RWPE2 (cell line): ENCODE measurements at regions not wholly inside any gene's neighbourhood (a gene's known extent, or its start where the extent isn't known, plus 50 kb on each side); places are given as distances from the start of the nearest gene placed in this dataset.

Experiments used
- ATAC-seq: fragments of 200-7000 bp; cut with Tn5 transposase; 3 replicates; pipeline ENCODE4 v1.9.1; 2021; ENCODE audit warnings: low read depth
- DNase-seq: peaks from one replicate; pipeline ENCODE4 v3.0.0-alpha.2; 2020; ENCODE audit warnings: low spot score
- H3K27ac ChIP-seq: fragments of 450-650 bp; 2 replicates; pipeline ENCODE4 v1.5.1; 2017; ENCODE audit warnings: mild to moderate bottlenecking; ENCODE audit not compliant: poor library complexity, severe bottlenecking
- H3K27me3 ChIP-seq: fragments of 250-450 bp; sonication (Bioruptor Pico); 2 replicates; pipeline ENCODE4 v1.5.1; 2021; ENCODE audit warnings: mild to moderate bottlenecking, moderate library complexity; ENCODE audit not compliant: insufficient read depth, poor library complexity, severe bottlenecking
- H3K36me3 ChIP-seq: fragments of 250-450 bp; sonication (Bioruptor Pico); 2 replicates; pipeline ENCODE4 v1.5.1; 2020; ENCODE audit warnings: low read depth, mild to moderate bottlenecking, moderate library complexity
- H3K4me1 ChIP-seq: fragments of 250-450 bp; sonication (Bioruptor Pico); 2 replicates; pipeline ENCODE4 v1.5.1; 2021; ENCODE audit warnings: mild to moderate bottlenecking, moderate library complexity; ENCODE audit not compliant: insufficient read depth, poor library complexity, severe bottlenecking
- H3K4me3 ChIP-seq: fragments of 250-450 bp; sonication (Bioruptor Pico); 2 replicates; pipeline ENCODE4 v1.5.1; 2021; ENCODE audit warnings: mild to moderate bottlenecking, moderate library complexity; ENCODE audit not compliant: severe bottlenecking
- H3K9me3 ChIP-seq: fragments of 250-450 bp; sonication (Bioruptor Pico); 2 replicates; pipeline ENCODE4 v1.5.1; 2021; ENCODE audit warnings: mild to moderate bottlenecking, moderate library complexity; ENCODE audit not compliant: severe bottlenecking
- CTCF ChIP-seq: fragments of 450-650 bp; IDR thresholded peaks from one replicate; pipeline ENCODE4 v1.5.1; 2017; ENCODE audit warnings: mild to moderate bottlenecking, moderate library complexity; ENCODE audit not compliant: poor library complexity, severe bottlenecking

GRCh38 chr12:23001487-23001886 lies 376.5 kb downstream of the ETNK1 start:
- no peak for TF ChIP-seq CTCF
- ATAC-seq: no peak
- Histone ChIP-seq H3K27ac (no peak overlapping the region), H3K4me3 (no peak overlapping the region), H3K4me1 (no peaks in the 10 kb centered on the region), H3K9me3 (no peaks in the 10 kb centered on the region), H3K27me3 (no peaks in the 10 kb centered on the region), H3K36me3 (no peaks in the 10 kb centered on the region)
- DNase-seq: no peak

- no peak for ATAC-seq
- H3K36me3 ChIP-seq: no peaks in the 10 kb centered on the region
- no peaks in the 10 kb centered on the region for H3K9me3 ChIP-seq
- DNase-seq: no peak
- H3K4me3 ChIP-seq: no peak overlapping the region
- no peak overlapping the region for H3K27ac ChIP-seq
- H3K4me1 ChIP-seq: no peaks in the 10 kb centered on the region
- TF ChIP-seq CTCF: no peak
- H3K27me3 ChIP-seq: no peaks in the 10 kb centered on the region
Measured at GRCh38 chr12:23002381-23002780, 377.4 kb downstream of the ETNK1 start.

GRCh38 chr12:23004473-23005020 lies 379.6 kb downstream of the ETNK1 start:
- H3K27ac ChIP-seq: no peak overlapping the region
- no peak for DNase-seq
- H3K4me1 ChIP-seq: no peaks in the 10 kb centered on the region
- no peak for ATAC-seq
- TF ChIP-seq CTCF: no peak
- H3K4me3 ChIP-seq: no peak overlapping the region
- H3K36me3 ChIP-seq: no peaks in the 10 kb centered on the region
- no peaks in the 10 kb centered on the region for H3K27me3 ChIP-seq
- no peaks in the 10 kb centered on the region for H3K9me3 ChIP-seq

GRCh38 chr12:23005387-23005786 lies 380.4 kb downstream of the ETNK1 start:
- Histone ChIP-seq H3K27ac (no peak overlapping the region), H3K27me3 (no peaks in the 10 kb centered on the region), H3K36me3 (no peaks in the 10 kb centered on the region), H3K4me1 (no peaks in the 10 kb centered on the region), H3K4me3 (no peak overlapping the region), H3K9me3 (no peaks in the 10 kb centered on the region)
- TF ChIP-seq CTCF: no peak
- DNase-seq (no peak), ATAC-seq (no peak)

- Histone ChIP-seq H3K36me3 (no peaks in the 10 kb centered on the region), H3K27me3 (no peaks in the 10 kb centered on the region), H3K4me1 (no peaks in the 10 kb centered on the region), H3K27ac (no peak overlapping the region), H3K9me3 (no peaks in the 10 kb centered on the region), H3K4me3 (no peak overlapping the region)
- ATAC-seq (no peak), DNase-seq (no peak)
- no peak for TF ChIP-seq CTCF
Measured at GRCh38 chr12:23006413-23006812, 381.4 kb downstream of the ETNK1 start.
